GM23338 (cell line): ENCODE measurements at regions not wholly inside any gene's neighbourhood (a gene's known extent, or its start where the extent isn't known, plus 50 kb on each side); places are given as distances from the start of the nearest gene placed in this dataset.

Source experiments
- ATAC-seq: fragments of 200-7000 bp; cut with Tn5 transposase; 3 replicates; pipeline ENCODE4 v1.9.1; 2020
- DNase-seq: peaks from one replicate; pipeline ENCODE4 v3.0.0-alpha.2; 2015; ENCODE audit warnings: low spot score
- H2AFZ ChIP-seq: fragments of 200-600 bp; sonication (generic); 2 replicates; pipeline ENCODE4 v1.8.0; 2016; ENCODE audit warnings: antibody characterized with exemption, mild to moderate bottlenecking, moderate library complexity
- H3F3A ChIP-seq: fragments of 200-600 bp; sonication (generic); replicated peaks from 2 replicates; pipeline ENCODE4 v1.8.0; 2017; ENCODE audit warnings: antibody characterized with exemption, mixed run types, low read depth
- H3K27ac ChIP-seq: fragments of 200-600 bp; sonication (generic); 2 replicates; pipeline ENCODE4 v1.6.1; 2016; ENCODE audit warnings: low read depth
- H3K27me3 ChIP-seq: fragments of 200-600 bp; sonication (generic); 2 replicates; pipeline ENCODE4 v1.8.0; 2016; ENCODE audit warnings: mild to moderate bottlenecking, mixed run types, moderate library complexity; ENCODE audit not compliant: insufficient read depth
- H3K36me3 ChIP-seq: fragments of 200-600 bp; sonication (generic); 2 replicates; pipeline ENCODE4 v1.8.0; 2016; ENCODE audit warnings: mild to moderate bottlenecking; ENCODE audit not compliant: insufficient read depth
- H3K4me1 ChIP-seq: fragments of 200-600 bp; sonication (generic); 2 replicates; pipeline ENCODE4 v1.8.0; 2016; ENCODE audit warnings: mild to moderate bottlenecking, moderate library complexity; ENCODE audit not compliant: insufficient read depth
- H3K4me2 ChIP-seq: fragments of 200-600 bp; sonication (generic); 2 replicates; pipeline ENCODE4 v1.7.1; 2017; ENCODE audit warnings: mixed run types
- H3K4me3 ChIP-seq: fragments of 200-600 bp; sonication (generic); 2 replicates; pipeline ENCODE4 v1.6.1; 2016; ENCODE audit warnings: mixed run types
- H3K79me2 ChIP-seq: fragments of 200-600 bp; sonication (generic); replicated peaks from 2 replicates; pipeline ENCODE4 v1.8.0; 2017; ENCODE audit warnings: mild to moderate bottlenecking; ENCODE audit not compliant: insufficient read depth
- H3K9me2 ChIP-seq: fragments of 200-600 bp; sonication (generic); 2 replicates; pipeline ENCODE4 v1.8.0; 2017; ENCODE audit not compliant: insufficient read depth
- H4K20me1 ChIP-seq: fragments of 200-600 bp; sonication (generic); replicated peaks from 2 replicates; pipeline ENCODE4 v1.8.0; 2017; ENCODE audit warnings: mild to moderate bottlenecking; ENCODE audit not compliant: insufficient read depth
- H3K27ac Mint-ChIP-seq: 2 replicates; pipeline ENCODE4 v1.8.0; 2020; ENCODE audit warnings: inconsistent platforms, mild to moderate bottlenecking, moderate library complexity, mixed read lengths
- H3K27me3 Mint-ChIP-seq: 3 replicates; pipeline ENCODE4 v1.8.0; 2022; ENCODE audit warnings: low read depth, mild to moderate bottlenecking, moderate library complexity, mixed read lengths, inconsistent platforms; ENCODE audit not compliant: insufficient read depth, poor library complexity
- H3K36me3 Mint-ChIP-seq: 3 replicates; pipeline ENCODE4 v1.8.0; 2021; ENCODE audit warnings: low read depth, mild to moderate bottlenecking, inconsistent platforms, moderate library complexity, mixed read lengths
- H3K4me1 Mint-ChIP-seq: 3 replicates; pipeline ENCODE4 v1.8.0; 2020; ENCODE audit warnings: mild to moderate bottlenecking, inconsistent platforms, mixed read lengths
- H3K4me3 Mint-ChIP-seq: 3 replicates; pipeline ENCODE4 v1.8.0; 2021; ENCODE audit warnings: moderate library complexity, mild to moderate bottlenecking, inconsistent platforms, mixed read lengths
- H3K9me3 Mint-ChIP-seq: 3 replicates; pipeline ENCODE4 v1.8.0; 2020; ENCODE audit warnings: moderate library complexity, mild to moderate bottlenecking, inconsistent platforms, mixed read lengths
- CREB1 ChIP-seq: fragments of 250-450 bp; sonication (Bioruptor Pico); IDR thresholded peaks from 2 replicates; pipeline ENCODE4 v1.5.0; 2020; ENCODE audit warnings: low read depth, mild to moderate bottlenecking, moderate library complexity
- CTCF ChIP-seq, 2 experiments: fragments of 200-600 bp in 1 of 2; sonication (generic) in 1 of 2; conservative IDR thresholded peaks; 2 replicates each; pipeline versions ENCODE4 v1.5.1 to v1.6.1; 2016 to 2017; ENCODE audit warnings: antibody characterized with exemption in 2 of 2, low read depth in 2 of 2, mild to moderate bottlenecking in 2 of 2, moderate library complexity in 1 of 2
- EZH2phosphoT487 ChIP-seq: fragments of 200-600 bp; sonication (generic); IDR thresholded peaks from one replicate; pipeline ENCODE4 v1.8.1; 2018; ENCODE audit warnings: antibody characterized with exemption; ENCODE audit not compliant: unreplicated experiment
- JUNB ChIP-seq: IDR thresholded peaks from one replicate; pipeline ENCODE4 v1.6.1; 2016; ENCODE audit warnings: antibody characterized with exemption; ENCODE audit not compliant: unreplicated experiment
- NANOG ChIP-seq: IDR thresholded peaks from 2 replicates; pipeline ENCODE4 v1.6.1; 2016; ENCODE audit warnings: antibody characterized with exemption, borderline replicate concordance
- POLR2AphosphoS5 ChIP-seq: IDR thresholded peaks from 2 replicates; pipeline ENCODE4 v1.6.1; 2016; ENCODE audit warnings: antibody characterized with exemption, low read depth
- STAT1 ChIP-seq: IDR thresholded peaks from one replicate; pipeline ENCODE4 v1.6.1; 2016; ENCODE audit warnings: antibody characterized with exemption; ENCODE audit not compliant: unreplicated experiment
- ZNF114 ChIP-seq: fragments of 250-450 bp; sonication (Bioruptor Pico); IDR thresholded peaks from 2 replicates; pipeline ENCODE4 v1.5.0; 2020; ENCODE audit warnings: mild to moderate bottlenecking, moderate library complexity
- ZNF462 ChIP-seq: fragments of 250-450 bp; sonication (Bioruptor Pico); IDR thresholded peaks from 2 replicates; pipeline ENCODE4 v1.5.0; 2020; ENCODE audit warnings: mild to moderate bottlenecking, moderate library complexity

GRCh38 chr11:69364921-69365320 is 71.0 kb downstream of the MYEOV start:
- ATAC-seq (no peak), DNase-seq (no peak)
- no peak overlapping the region for H3K4me3 ChIP-seq
- no peak overlapping the region for H2AFZ ChIP-seq
- H3K4me2 ChIP-seq = no peak overlapping the region
- H3K36me3 ChIP-seq = no peaks in the 10 kb centered on the region
- no peaks in the 10 kb centered on the region for H3K4me1 ChIP-seq
- Mint-ChIP-seq H3K9me3 (peaks cover 12% of the 10 kb centered on the region), H3K27me3 (no peaks in the 10 kb centered on the region), H3K4me1 (peaks cover 3% of the 10 kb centered on the region; the same call in 1 of the 3 replicates), H3K4me3 (no peak overlapping the region), H3K36me3 (peaks cover 5% of the 10 kb centered on the region; the same call in 1 of the 3 replicates), H3K27ac (no peak overlapping the region)
- H3K79me2 ChIP-seq = no peaks in the 10 kb centered on the region
- H3K9me2 ChIP-seq = no peaks in the 10 kb centered on the region
- no peak overlapping the region for H3K27ac ChIP-seq
- H3F3A ChIP-seq = no peaks in the 10 kb centered on the region
- no peaks in the 10 kb centered on the region for H4K20me1 ChIP-seq
- H3K27me3 ChIP-seq = no peaks in the 10 kb centered on the region
- no peak for TF ChIP-seq POLR2AphosphoS5
- no peak for TF ChIP-seq NANOG
- no peak for TF ChIP-seq JUNB
- TF ChIP-seq CREB1 (CRISPR knock-in tag) = no peak
- no peak for TF ChIP-seq STAT1
- TF ChIP-seq CTCF (conservative IDR thresholded peaks at IDR 0.05; ENCODE audit: low read depth in 2 of 2) = no peak

- Mint-ChIP-seq H3K4me1 (peaks cover 3% of the 10 kb centered on the region; the same call in 1 of the 3 replicates), H3K27ac (no peak overlapping the region), H3K9me3 (peaks cover 10% of the 10 kb centered on the region; the same call in 2 of the 3 replicates), H3K4me3 (no peak overlapping the region), H3K36me3 (peaks cover 6% of the 10 kb centered on the region; the same call in 1 of the 3 replicates), H3K27me3 (no peaks in the 10 kb centered on the region)
- H3K27me3 ChIP-seq = no peaks in the 10 kb centered on the region
- no peaks in the 10 kb centered on the region for H3K79me2 ChIP-seq
- no peaks in the 10 kb centered on the region for H4K20me1 ChIP-seq
- H3K4me1 ChIP-seq = no peaks in the 10 kb centered on the region
- no peaks in the 10 kb centered on the region for H3K36me3 ChIP-seq
- ATAC-seq (no peak), DNase-seq (no peak)
- no peaks in the 10 kb centered on the region for H3K9me2 ChIP-seq
- H3K4me3 ChIP-seq = no peak overlapping the region
- no peaks in the 10 kb centered on the region for H3F3A ChIP-seq
- no peak overlapping the region for H2AFZ ChIP-seq
- TF ChIP-seq ZNF462 (CRISPR knock-in tag) (no peak), ZNF114 (CRISPR knock-in tag) (no peak), EZH2phosphoT487 (no peak)
- H3K4me2 ChIP-seq = no peak overlapping the region
- H3K27ac ChIP-seq = no peak overlapping the region
These were observed 71.6 kb downstream of the MYEOV start for GRCh38 chr11:69365558-69365957.
